ENCODE measurements at regions not wholly inside any gene's neighbourhood (a gene's known extent, or its start where the extent isn't known, plus 50 kb on each side); places are given as distances from the start of the nearest gene placed in this dataset.

- 34% methylated on average over 7 of the region's 7 CpGs for WGBS
- Histone ChIP-seq H3K36me3 (ENCODE audit: control insufficient read depth in 4 of 4, insufficient read depth in 3 of 4, low read depth in 1 of 4, low read length in 3 of 4) (no peaks in the 10 kb centered on the region), H3K9ac (ENCODE audit: low read depth in 1 of 2, low read length in 2 of 2) (peak overlapping the region in 1 of 2 donors; percentile 80), H3K27me3 (ENCODE audit: control insufficient read depth in 4 of 4, insufficient read depth in 4 of 4, low read length in 3 of 4) (no peaks in the 10 kb centered on the region), H3K4me3 (ENCODE audit: low read depth in 1 of 3, low read length in 3 of 3) (no peak overlapping the region), H3K4me1 (ENCODE audit: control insufficient read depth in 4 of 4, insufficient read depth in 4 of 4, low read length in 3 of 4) (peaks cover 3 to 19% (median 11%) of the 10 kb centered on the region in 4 donors), H3K27ac (ENCODE audit: low read depth in 1 of 2, low read length in 2 of 2) (peak overlapping the region; percentile 77), H3K9me3 (ENCODE audit: control insufficient read depth in 4 of 4, low read length in 3 of 4) (no peaks in the 10 kb centered on the region)
- no peak for DNase-seq (ENCODE audit: low spot score)
- peak; percentile 93 for TF ChIP-seq MAX (IDR thresholded peaks at IDR 0.05)
- TF ChIP-seq ZBTB33 (IDR thresholded peaks at IDR 0.05), result peak; percentile 88
- TF ChIP-seq REST (IDR thresholded peaks at IDR 0.05), result peak; percentile 64
- peak; percentile 69 to 76 for TF ChIP-seq RAD21 (IDR thresholded peaks at IDR 0.05)
- peak; percentile 87 to 95 for TF ChIP-seq HNF4A (conservative IDR thresholded peaks at IDR 0.05)
- TF ChIP-seq RXRA (IDR thresholded peaks at IDR 0.05), result peak; percentile 96 to 99
- TF ChIP-seq GABPA (IDR thresholded peaks at IDR 0.05 in 1 of 2, conservative IDR thresholded peaks at IDR 0.05 in 1 of 2), result peak in 1 of 2 donors; percentile 40
- peak; percentile 66 for TF ChIP-seq FOXA1 (IDR thresholded peaks at IDR 0.05)
- peak; percentile 93 for TF ChIP-seq SP1 (IDR thresholded peaks at IDR 0.05)
- TF ChIP-seq ATF3 (IDR thresholded peaks at IDR 0.05), result peak; percentile 34
- TF ChIP-seq NR2F2 (IDR thresholded peaks at IDR 0.05), result peak; percentile 79
- TF ChIP-seq YY1 (IDR thresholded peaks at IDR 0.05), result peak; percentile 79
- TF ChIP-seq CTCF (IDR thresholded peaks at IDR 0.05; ENCODE audit: low read depth, low read length, missing input control), result no peak
- peak in 1 of 2 donors; percentile 93 for TF ChIP-seq EGR1 (IDR thresholded peaks at IDR 0.05; ENCODE audit: low read depth in 2 of 2)
- TF ChIP-seq TAF1 (conservative IDR thresholded peaks at IDR 0.05), result no peak
- TF ChIP-seq HNF4G (IDR thresholded peaks at IDR 0.05), result peak; percentile 35
- TF ChIP-seq FOXA2 (IDR thresholded peaks at IDR 0.05), result peak; percentile 67
- peak; percentile 53 to 94 for TF ChIP-seq JUND (IDR thresholded peaks at IDR 0.05)
Measured at GRCh38 chr14:49992901-49993339, 100.0 kb downstream of the ARF6 start.
